Natural killer cell treated with Interleukin-12 subunit alpha and Interleukin-12 subunit beta and Interleukin-15 and Interleukin-18, amount 100 ng/mL, for 72 hours (primary cell): ENCODE measurements at regions not wholly inside any gene's neighbourhood (a gene's known extent, or its start where the extent isn't known, plus 50 kb on each side); places are given as distances from the start of the nearest gene placed in this dataset.

Source experiments
- ATAC-seq, 2 donors: fragments of 150-1000 bp; cut with Tn5 transposase in 1 of 2; sonication (Bioruptor Pico), chemical (Tn5 transposase) in 1 of 2; 2 replicates each; pipeline ENCODE4 v1.10.0; 2021
- DNase-seq: peaks from one replicate; pipeline ENCODE4 v3.0.0; 2022; ENCODE audit warnings: low spot score
- H3K27ac Mint-ChIP-seq, 2 donors: 1 replicate in 1 of 2; 2 replicates in 1 of 2; pipeline ENCODE4 v1.8.0; 2022; ENCODE audit warnings: mixed read lengths in 2 of 2, mild to moderate bottlenecking in 1 of 2, moderate library complexity in 1 of 2
- H3K27me3 Mint-ChIP-seq, 2 donors: 1 replicate in 1 of 2; 2 replicates in 1 of 2; pipeline ENCODE4 v1.8.0; 2022; ENCODE audit warnings: mixed read lengths in 2 of 2
- H3K36me3 Mint-ChIP-seq: one replicate; pipeline ENCODE4 v1.8.0; 2022; ENCODE audit warnings: mixed read lengths
- H3K4me1 Mint-ChIP-seq, 2 donors: 1 replicate in 1 of 2; 2 replicates in 1 of 2; pipeline ENCODE4 v1.8.0; 2022; ENCODE audit warnings: low read depth in 2 of 2, mixed read lengths in 2 of 2, mild to moderate bottlenecking in 1 of 2
- H3K4me3 Mint-ChIP-seq: one replicate; pipeline ENCODE4 v1.8.0; 2022; ENCODE audit warnings: mixed read lengths
- H3K9me3 Mint-ChIP-seq: 2 replicates; pipeline ENCODE4 v1.8.0; 2022; ENCODE audit warnings: mixed read lengths

GRCh38 chr4:138537731-138538490 lies 295.8 kb upstream of the SLC7A11 start:
- Mint-ChIP-seq H3K36me3 (no peaks in the 10 kb centered on the region), H3K9me3 (peaks cover 12% of the 10 kb centered on the region), H3K27me3 (no peaks in the 10 kb centered on the region), H3K27ac (no peak overlapping the region), H3K4me3 (no peak overlapping the region), H3K4me1 (no peaks in the 10 kb centered on the region)
- DNase-seq (no peak), ATAC-seq (no peak)

- no peak for ATAC-seq
- no peak overlapping the region for H3K4me3 Mint-ChIP-seq
- H3K27me3 Mint-ChIP-seq = no peaks in the 10 kb centered on the region
- DNase-seq = no peak
- peaks cover 15% of the 10 kb centered on the region for H3K9me3 Mint-ChIP-seq
- no peaks in the 10 kb centered on the region for H3K4me1 Mint-ChIP-seq
- no peaks in the 10 kb centered on the region for H3K36me3 Mint-ChIP-seq
- no peak overlapping the region for H3K27ac Mint-ChIP-seq
These were observed 293.2 kb upstream of the SLC7A11 start for GRCh38 chr4:138535316-138535715.

- H3K4me1 Mint-ChIP-seq = no peaks in the 10 kb centered on the region
- no peak overlapping the region for H3K27ac Mint-ChIP-seq
- peaks cover 12% of the 10 kb centered on the region for H3K9me3 Mint-ChIP-seq
- H3K36me3 Mint-ChIP-seq = peaks cover 10% of the 10 kb centered on the region
- H3K4me3 Mint-ChIP-seq = no peak overlapping the region
- no peaks in the 10 kb centered on the region for H3K27me3 Mint-ChIP-seq
- DNase-seq = no peak
- ATAC-seq = peak in 1 of 2 donors; percentile 27
These were observed 280.2 kb upstream of the SLC7A11 start for GRCh38 chr4:138522366-138522765.

GRCh38 chr4:138521809-138522208 lies 279.7 kb upstream of the SLC7A11 start:
- peaks cover 10% of the 10 kb centered on the region for H3K36me3 Mint-ChIP-seq
- H3K9me3 Mint-ChIP-seq = peaks cover 15% of the 10 kb centered on the region
- no peaks in the 10 kb centered on the region for H3K27me3 Mint-ChIP-seq
- no peak overlapping the region for H3K4me3 Mint-ChIP-seq
- no peak overlapping the region for H3K27ac Mint-ChIP-seq
- H3K4me1 Mint-ChIP-seq = no peaks in the 10 kb centered on the region
- no peak for DNase-seq
- peak; percentile 24 to 43 for ATAC-seq

- ATAC-seq = no peak
These were observed 277.3 kb upstream of the SLC7A11 start for GRCh38 chr4:138519436-138519835.

GRCh38 chr4:138513535-138513934 lies 271.4 kb upstream of the SLC7A11 start:
- Mint-ChIP-seq H3K4me3 (no peak overlapping the region), H3K4me1 (no peaks in the 10 kb centered on the region), H3K27ac (no peak overlapping the region), H3K9me3 (peaks cover 9% of the 10 kb centered on the region), H3K36me3 (no peaks in the 10 kb centered on the region), H3K27me3 (no peaks in the 10 kb centered on the region)
- ATAC-seq (no peak), DNase-seq (no peak)

More at GRCh38 chr4:138519436-138519835, 277.3 kb upstream of the SLC7A11 start:
- Mint-ChIP-seq H3K4me3 (no peak overlapping the region), H3K36me3 (no peaks in the 10 kb centered on the region), H3K27me3 (no peaks in the 10 kb centered on the region), H3K9me3 (peaks cover 9% of the 10 kb centered on the region), H3K27ac (no peak overlapping the region), H3K4me1 (no peaks in the 10 kb centered on the region)
- no peak for DNase-seq

- no peaks in the 10 kb centered on the region for H3K27me3 Mint-ChIP-seq
- H3K27ac Mint-ChIP-seq = no peak overlapping the region
- no peaks in the 10 kb centered on the region for H3K4me1 Mint-ChIP-seq
- no peak for ATAC-seq
- no peaks in the 10 kb centered on the region for H3K36me3 Mint-ChIP-seq
- H3K4me3 Mint-ChIP-seq = no peak overlapping the region
- DNase-seq = no peak
- H3K9me3 Mint-ChIP-seq = peaks cover 9% of the 10 kb centered on the region
These were observed 270.6 kb upstream of the SLC7A11 start for GRCh38 chr4:138512756-138513155.

GRCh38 chr4:138510053-138510452 lies 267.9 kb upstream of the SLC7A11 start:
- peaks cover 23% of the 10 kb centered on the region for H3K9me3 Mint-ChIP-seq
- no peak overlapping the region for H3K4me3 Mint-ChIP-seq
- no peaks in the 10 kb centered on the region for H3K4me1 Mint-ChIP-seq
- DNase-seq (no peak), ATAC-seq (no peak)
- peaks cover 11% of the 10 kb centered on the region for H3K36me3 Mint-ChIP-seq
- no peak overlapping the region for H3K27ac Mint-ChIP-seq
- H3K27me3 Mint-ChIP-seq = no peaks in the 10 kb centered on the region

- Mint-ChIP-seq H3K4me3 (no peak overlapping the region), H3K36me3 (peaks cover 11% of the 10 kb centered on the region), H3K27me3 (no peaks in the 10 kb centered on the region), H3K4me1 (no peaks in the 10 kb centered on the region), H3K27ac (no peak overlapping the region), H3K9me3 (peaks cover 23% of the 10 kb centered on the region)
- no peak for DNase-seq
- ATAC-seq = no peak
These were observed 267.2 kb upstream of the SLC7A11 start for GRCh38 chr4:138509346-138509745.

GRCh38 chr4:138507522-138507921 lies 265.4 kb upstream of the SLC7A11 start:
- H3K27ac Mint-ChIP-seq = no peak overlapping the region

GRCh38 chr4:138501614-138502013 lies 259.5 kb upstream of the SLC7A11 start:
- Mint-ChIP-seq H3K9me3 (peaks cover 36% of the 10 kb centered on the region), H3K36me3 (peaks cover 10% of the 10 kb centered on the region), H3K4me1 (no peaks in the 10 kb centered on the region), H3K27me3 (no peaks in the 10 kb centered on the region), H3K27ac (no peak overlapping the region), H3K4me3 (no peak overlapping the region)
- ATAC-seq (no peak), DNase-seq (no peak)

More at GRCh38 chr4:138507522-138507921, 265.4 kb upstream of the SLC7A11 start:
- DNase-seq (no peak), ATAC-seq (no peak)
- Mint-ChIP-seq H3K36me3 (peaks cover 11% of the 10 kb centered on the region), H3K4me3 (no peak overlapping the region), H3K9me3 (peaks cover 31% of the 10 kb centered on the region), H3K27me3 (no peaks in the 10 kb centered on the region), H3K4me1 (no peaks in the 10 kb centered on the region)

- Mint-ChIP-seq H3K27me3 (no peaks in the 10 kb centered on the region), H3K9me3 (peaks cover 36% of the 10 kb centered on the region), H3K27ac (no peak overlapping the region), H3K4me1 (no peaks in the 10 kb centered on the region), H3K36me3 (peaks cover 10% of the 10 kb centered on the region), H3K4me3 (no peak overlapping the region)
- DNase-seq (no peak), ATAC-seq (no peak)
These were observed 258.7 kb upstream of the SLC7A11 start for GRCh38 chr4:138500869-138501268.

- H3K9me3 Mint-ChIP-seq = peaks cover 30% of the 10 kb centered on the region
- H3K4me1 Mint-ChIP-seq = no peaks in the 10 kb centered on the region
- no peak overlapping the region for H3K27ac Mint-ChIP-seq
- DNase-seq (no peak), ATAC-seq (no peak)
- H3K27me3 Mint-ChIP-seq = no peaks in the 10 kb centered on the region
- H3K4me3 Mint-ChIP-seq = no peak overlapping the region
- H3K36me3 Mint-ChIP-seq = peaks cover 4% of the 10 kb centered on the region
These were observed 257.5 kb upstream of the SLC7A11 start for GRCh38 chr4:138499627-138500026.

- ATAC-seq (no peak), DNase-seq (no peak)
- no peak overlapping the region for H3K4me3 Mint-ChIP-seq
- no peaks in the 10 kb centered on the region for H3K4me1 Mint-ChIP-seq
- peaks cover 4% of the 10 kb centered on the region for H3K36me3 Mint-ChIP-seq
- no peaks in the 10 kb centered on the region for H3K27me3 Mint-ChIP-seq
- peaks cover 15% of the 10 kb centered on the region for H3K9me3 Mint-ChIP-seq
- H3K27ac Mint-ChIP-seq = no peak overlapping the region
These were observed 252.8 kb upstream of the SLC7A11 start for GRCh38 chr4:138494931-138495330.

GRCh38 chr4:138494116-138494515 lies 252.0 kb upstream of the SLC7A11 start:
- peaks cover 14% of the 10 kb centered on the region for H3K9me3 Mint-ChIP-seq
- H3K4me3 Mint-ChIP-seq = no peak overlapping the region

More at GRCh38 chr4:138494116-138494515, 252.0 kb upstream of the SLC7A11 start:
- Mint-ChIP-seq H3K36me3 (peaks cover 4% of the 10 kb centered on the region), H3K27ac (no peak overlapping the region), H3K4me1 (no peaks in the 10 kb centered on the region), H3K27me3 (no peaks in the 10 kb centered on the region)
- ATAC-seq (no peak), DNase-seq (no peak)
